IMR-90 (cell line): ENCODE measurements at regions not wholly inside any gene's neighbourhood (a gene's known extent, or its start where the extent isn't known, plus 50 kb on each side); places are given as distances from the start of the nearest gene placed in this dataset.

Source experiments
- ATAC-seq: fragments of 200-7000 bp; cut with Tn5 transposase; 2 replicates; pipeline ENCODE4 v1.9.1; 2020; ENCODE audit warnings: low read depth, mild to moderate bottlenecking, moderate library complexity
- BruUV-seq: library from RNA; stranded (reverse); fragments of 400-500 nt; replicated peaks from 2 replicates; lab custom pipeline; 2021; lab: Mats Ljungman, UMichigan
- CTCF ChIA-PET: fragments of 300-600 bp; formaldehyde crosslinking; extraction: SDS; loops from one replicate; lab custom pipeline; 2021; ENCODE audit warnings: antibody characterized with exemption; lab: Yijun Ruan, JAX
- POLR2A ChIA-PET: fragments of 300-600 bp; sonication (Branson Sonifier 250); formaldehyde crosslinking; loops from one replicate; lab custom pipeline; 2022; ENCODE audit warnings: antibody characterized with exemption; ENCODE audit not compliant: unreplicated experiment; lab: Charles Lee
- DNase-seq: peaks from one replicate; pipeline ENCODE4 v3.0.0; 2013
- H2AFZ ChIP-seq: replicated peaks from 2 replicates; pipeline ENCODE3; 2013; ENCODE audit warnings: low read length, mild to moderate bottlenecking; ENCODE audit not compliant: poor library complexity
- H2AK5ac ChIP-seq: 2 replicates; pipeline ENCODE4 v1.6.1; 2013; ENCODE audit warnings: low read depth, low read length, inconsistent platforms
- H2AK9ac ChIP-seq: replicated peaks from 2 replicates; pipeline ENCODE3; 2013; ENCODE audit warnings: mild to moderate bottlenecking, low read depth, low read length, moderate library complexity; ENCODE audit not compliant: poor library complexity
- H2BK120ac ChIP-seq: 2 replicates; pipeline ENCODE4 v1.6.1; 2013; ENCODE audit warnings: low read depth, low read length, inconsistent platforms
- H2BK15ac ChIP-seq: 3 replicates; pipeline ENCODE4 v1.6.1; 2013; ENCODE audit warnings: low read depth, low read length, inconsistent platforms
- H2BK20ac ChIP-seq: 2 replicates; pipeline ENCODE4 v1.6.1; 2013; ENCODE audit warnings: low read depth, mild to moderate bottlenecking, inconsistent platforms, low read length, moderate library complexity
- H2BK5ac ChIP-seq: 2 replicates; pipeline ENCODE4 v1.6.1; 2013; ENCODE audit warnings: mild to moderate bottlenecking, low read depth, low read length, inconsistent platforms; ENCODE audit not compliant: poor library complexity, severe bottlenecking
- H3K14ac ChIP-seq: replicated peaks from 2 replicates; pipeline ENCODE4 v1.6.1; 2013; ENCODE audit warnings: low read depth, low read length, inconsistent platforms
- H3K18ac ChIP-seq: 2 replicates; pipeline ENCODE4 v1.6.1; 2013; ENCODE audit warnings: low read depth, low read length, control low read depth
- H3K23ac ChIP-seq: 2 replicates; pipeline ENCODE4 v1.6.1; 2013; ENCODE audit warnings: low read depth, low read length, inconsistent platforms
- H3K27ac ChIP-seq: 2 replicates; pipeline ENCODE4 v1.5.1; 2013; ENCODE audit warnings: mild to moderate bottlenecking, control low read depth, low read length; ENCODE audit not compliant: insufficient read depth
- H3K27me3 ChIP-seq: 2 replicates; pipeline ENCODE4 v1.6.1; 2013; ENCODE audit warnings: low read length; ENCODE audit not compliant: control insufficient read depth, insufficient read depth
- H3K36me3 ChIP-seq: 2 replicates; pipeline ENCODE4 v1.6.1; 2013; ENCODE audit warnings: low read length, mixed read lengths; ENCODE audit not compliant: control insufficient read depth, insufficient read depth
- H3K4ac ChIP-seq: 2 replicates; pipeline ENCODE4 v1.6.1; 2013; ENCODE audit warnings: low read depth, low read length, inconsistent platforms
- H3K4me1 ChIP-seq: 2 replicates; pipeline ENCODE4 v1.6.1; 2013; ENCODE audit warnings: low read length, mixed read lengths; ENCODE audit not compliant: control insufficient read depth, insufficient read depth
- H3K4me2 ChIP-seq: 2 replicates; pipeline ENCODE4 v1.6.1; 2013; ENCODE audit warnings: low read depth, mild to moderate bottlenecking, control low read depth, low read length, moderate library complexity
- H3K4me3 ChIP-seq: 2 replicates; pipeline ENCODE4 v1.5.1; 2013; ENCODE audit warnings: low read depth, mild to moderate bottlenecking, control low read depth, low read length, moderate library complexity; ENCODE audit not compliant: insufficient read depth
- H3K56ac ChIP-seq: 2 replicates; pipeline ENCODE4 v1.6.1; 2013; ENCODE audit warnings: low read length, inconsistent platforms; ENCODE audit not compliant: insufficient read depth; ENCODE audit errors: extremely low read depth
- H3K79me1 ChIP-seq, 2 experiments: 2 replicates each; pipeline ENCODE4 v1.6.1; 2013; ENCODE audit warnings: low read length in 2 of 2, inconsistent platforms in 1 of 2, low read depth in 1 of 2
- H3K9ac ChIP-seq: 2 replicates; pipeline ENCODE4 v1.6.1; 2013; ENCODE audit warnings: low read depth, low read length, control low read depth
- H3K9me1 ChIP-seq: 2 replicates; pipeline ENCODE4 v1.6.1; 2013; ENCODE audit warnings: low read length, inconsistent platforms; ENCODE audit not compliant: insufficient read depth
- H3K9me3 ChIP-seq: 2 replicates; pipeline ENCODE4 v1.6.1; 2013; ENCODE audit warnings: low read length; ENCODE audit not compliant: control insufficient read depth, insufficient read depth
- H4K20me1 ChIP-seq: 2 replicates; pipeline ENCODE4 v1.6.1; 2013; ENCODE audit warnings: low read length, inconsistent platforms; ENCODE audit not compliant: insufficient read depth
- H4K5ac ChIP-seq: 2 replicates; pipeline ENCODE4 v1.6.1; 2013; ENCODE audit warnings: mild to moderate bottlenecking, low read depth, low read length, control low read depth
- H4K8ac ChIP-seq, 2 experiments: 2 replicates each; pipeline ENCODE4 v1.6.1; 2013; ENCODE audit warnings: low read depth in 2 of 2, low read length in 2 of 2, control low read depth in 1 of 2, inconsistent platforms in 1 of 2
- H4K91ac ChIP-seq: 2 replicates; pipeline ENCODE4 v1.6.1; 2013; ENCODE audit warnings: low read depth, low read length, inconsistent platforms; ENCODE audit not compliant: insufficient read depth
- BHLHE40 ChIP-seq: fragments of 150-350 bp; IDR thresholded peaks from 2 replicates; pipeline ENCODE4 v1.6.1; 2016; ENCODE audit warnings: mild to moderate bottlenecking, low read depth, low read length
- CEBPB ChIP-seq: IDR thresholded peaks from 2 replicates; pipeline ENCODE4 v1.6.1; 2012; ENCODE audit warnings: low read depth, low read length, improper control_type of control experiment
- CHD1 ChIP-seq: IDR thresholded peaks from 2 replicates; pipeline ENCODE4 v1.6.1; 2012; ENCODE audit warnings: low read depth, low read length, improper control_type of control experiment
- MAZ ChIP-seq: IDR thresholded peaks from 2 replicates; pipeline ENCODE4 v1.6.1; 2012; ENCODE audit warnings: low read depth, mild to moderate bottlenecking, low read length, improper control_type of control experiment, moderate library complexity, borderline replicate concordance
- RFX5 ChIP-seq: IDR thresholded peaks from 2 replicates; pipeline ENCODE4 v1.8.0; 2012; ENCODE audit warnings: low read depth, mild to moderate bottlenecking, low read length, moderate library complexity
- WGBS, 2 experiments: methylation state at CpG; one replicate each; pipeline versions ENCODE4 v1.1.5 to v1.1.7; 2013; ENCODE audit warnings: missing lambda C conversion rate in 2 of 2; ENCODE audit not compliant: insufficient read length in 1 of 2; ENCODE audit errors: extremely low coverage in 2 of 2; 5-methylcytosine and 5-hydroxymethylcytosine counted together
- dilution Hi-C: fragments of 300-500 bp; cut with HindIII; formaldehyde crosslinking; loops from one replicate; pipeline ENCODE4 v1.14.3; 2018; ENCODE audit warnings: low sequenced_read_pairs; ENCODE audit not compliant: unreplicated experiment
- in situ Hi-C: fragments of 300-500 bp; cut with MboI; formaldehyde crosslinking; loops from 3 replicates; pipeline ENCODE4 v1.14.3; 2019; ENCODE audit warnings: low sequenced_read_pairs, inconsistent platforms, mixed read lengths
- intact Hi-C: fragments of 100-400 bp; cut with micrococcal nuclease; formaldehyde crosslinking; loops from 2 replicates; pipeline ENCODE4 v1.10.0; 2022

- Histone ChIP-seq H2AFZ (no peak overlapping the region), H3K36me3 (no peaks in the 10 kb centered on the region), H4K5ac (no peak overlapping the region), H4K8ac (no peak overlapping the region), H3K18ac (no peak overlapping the region), H3K4me3 (no peak overlapping the region), H3K4ac (no peak overlapping the region), H3K27ac (no peak overlapping the region), H3K27me3 (no peaks in the 10 kb centered on the region), H4K20me1 (no peaks in the 10 kb centered on the region), H2AK9ac (no peak overlapping the region), H3K9me1 (no peaks in the 10 kb centered on the region), H2BK120ac (no peak overlapping the region), H3K4me1 (no peaks in the 10 kb centered on the region), H2AK5ac (no peak overlapping the region), H2BK5ac (no peak overlapping the region), H3K79me1 (no peaks in the 10 kb centered on the region), H3K4me2 (no peak overlapping the region; the same call in 1 of the 2 replicates), H3K9ac (no peak overlapping the region), H3K9me3 (no peaks in the 10 kb centered on the region), H2BK20ac (no peak overlapping the region), H4K91ac (no peak overlapping the region), H3K23ac (no peak overlapping the region), H3K14ac (no peak overlapping the region), H2BK15ac (no peak overlapping the region), H3K56ac (no peak overlapping the region)
- ATAC-seq (no peak), DNase-seq (no peak)
- intact Hi-C loops (no loop called here), dilution Hi-C loops (no loop called here), in situ Hi-C loops (no loop called here)
- ChIA-PET CTCF (no interaction called here), POLR2A (no interaction called here)
- BruUV-seq: no TSS peak
- no CpG with 5 or more reads among the region's 4 CpGs for WGBS, 2 experiments
- TF ChIP-seq CHD1 (no peak), RFX5 (no peak), CEBPB (no peak), MAZ (no peak), BHLHE40 (no peak)
Measured at GRCh38 chr6:80862756-80863155, 756.3 kb downstream of the BCKDHB start.
